CD14-positive monocyte (primary cell): ENCODE measurements at regions not wholly inside any gene's neighbourhood (a gene's known extent, or its start where the extent isn't known, plus 50 kb on each side); places are given as distances from the start of the nearest gene placed in this dataset.

Experiments used
- DNase-seq, 3 donors: peaks; one replicate each; pipeline ENCODE4 v3.0.0-alpha.2; 2011 to 2022
- H2AFZ ChIP-seq: 2 replicates; pipeline ENCODE4 v1.6.0; 2012; ENCODE audit warnings: mild to moderate bottlenecking, low read depth, low read length, inconsistent platforms; ENCODE audit not compliant: insufficient read depth, poor library complexity, severe bottlenecking
- H3K27ac ChIP-seq, 2 donors: 1 replicate in 1 of 2; 2 replicates in 1 of 2; pipeline ENCODE4 v1.5.1; 2012 to 2013; ENCODE audit warnings: low read length in 2 of 2, control low read depth in 1 of 2, inconsistent platforms in 1 of 2, low read depth in 1 of 2, mild to moderate bottlenecking in 1 of 2
- H3K27me3 ChIP-seq, 2 donors: one replicate each; pipeline versions ENCODE4 v1.6.0 to v1.6.1; 2011 to 2013; ENCODE audit warnings: low read length in 2 of 2; ENCODE audit not compliant: control insufficient read depth in 2 of 2, insufficient read depth in 2 of 2
- H3K36me3 ChIP-seq, 2 donors: replicated peaks in 1 of 2; 1 replicate in 1 of 2; 2 replicates in 1 of 2; pipeline versions ENCODE4 v1.5.1 to v1.6.1; 2012 to 2013; ENCODE audit warnings: low read length in 2 of 2, control low read depth in 1 of 2, inconsistent platforms in 1 of 2, mild to moderate bottlenecking in 1 of 2; ENCODE audit not compliant: insufficient read depth in 2 of 2, control insufficient read depth in 1 of 2
- H3K4me1 ChIP-seq, 2 donors: 1 replicate in 1 of 2; 2 replicates in 1 of 2; pipeline versions ENCODE4 v1.5.1 to v1.6.1; 2012 to 2013; ENCODE audit warnings: low read length in 2 of 2, control low read depth in 1 of 2, inconsistent platforms in 1 of 2, mild to moderate bottlenecking in 1 of 2, moderate library complexity in 1 of 2; ENCODE audit not compliant: insufficient read depth in 2 of 2, control insufficient read depth in 1 of 2
- H3K4me2 ChIP-seq: replicated peaks from 2 replicates; pipeline ENCODE3; 2012; ENCODE audit warnings: low read length, moderate library complexity, mild to moderate bottlenecking; ENCODE audit not compliant: poor library complexity, severe bottlenecking; ENCODE audit errors: extremely low read depth
- H3K4me3 ChIP-seq, 3 experiments: fragments of 200-600 bp in 1 of 3; sonication (generic) in 1 of 3; replicated peaks in 1 of 3; 1 replicate in 2 of 3; 2 replicates in 1 of 3; pipeline ENCODE4 v1.5.1; 2011 to 2013; ENCODE audit warnings: low read length in 3 of 3, mild to moderate bottlenecking in 3 of 3, control low read depth in 2 of 3, low read depth in 2 of 3, inconsistent platforms in 1 of 3, moderate library complexity in 1 of 3
- H3K79me2 ChIP-seq: 2 replicates; pipeline ENCODE4 v1.6.0; 2012; ENCODE audit warnings: mild to moderate bottlenecking, control low read depth, inconsistent platforms, low read length, moderate library complexity; ENCODE audit not compliant: insufficient read depth
- H3K9ac ChIP-seq: 2 replicates; pipeline ENCODE4 v1.6.0; 2017; ENCODE audit warnings: low read length, mild to moderate bottlenecking; ENCODE audit not compliant: insufficient read depth, poor library complexity, severe bottlenecking
- H3K9me3 ChIP-seq, 2 donors: replicated peaks in 1 of 2; 1 replicate in 1 of 2; 2 replicates in 1 of 2; pipeline versions ENCODE4 v1.5.1 to v1.6.1; 2012 to 2013; ENCODE audit warnings: low read length in 2 of 2, control low read depth in 1 of 2; ENCODE audit not compliant: control insufficient read depth in 1 of 2, insufficient read depth in 1 of 2
- H4K20me1 ChIP-seq: 2 replicates; pipeline ENCODE4 v1.6.0; 2012; ENCODE audit warnings: mild to moderate bottlenecking, low read length, control low read depth, moderate library complexity; ENCODE audit not compliant: insufficient read depth
- H3K27ac Mint-ChIP-seq, 7 donors: one replicate each; pipeline ENCODE4 v1.8.0; 2020; ENCODE audit warnings: mild to moderate bottlenecking in 7 of 7, mixed read lengths in 7 of 7, moderate library complexity in 6 of 7, inconsistent platforms in 2 of 7
- H3K27me3 Mint-ChIP-seq, 3 donors: one replicate each; pipeline ENCODE4 v1.8.0; 2021 to 2022; ENCODE audit warnings: low read depth in 3 of 3, mild to moderate bottlenecking in 3 of 3, mixed read lengths in 3 of 3, moderate library complexity in 3 of 3, inconsistent platforms in 1 of 3
- H3K36me3 Mint-ChIP-seq, 2 donors: one replicate each; pipeline ENCODE4 v1.8.0; 2020; ENCODE audit warnings: mixed read lengths in 2 of 2, inconsistent platforms in 1 of 2, mild to moderate bottlenecking in 1 of 2
- H3K4me1 Mint-ChIP-seq: one replicate; pipeline ENCODE4 v1.8.0; 2020; ENCODE audit warnings: mild to moderate bottlenecking, mixed read lengths
- H3K4me3 Mint-ChIP-seq, 2 donors: one replicate each; pipeline ENCODE4 v1.8.0; 2020; ENCODE audit warnings: mild to moderate bottlenecking in 2 of 2, mixed read lengths in 2 of 2, moderate library complexity in 1 of 2
- H3K9me3 Mint-ChIP-seq, 7 donors: one replicate each; pipeline ENCODE4 v1.8.0; 2020 to 2022; ENCODE audit warnings: mixed read lengths in 7 of 7, mild to moderate bottlenecking in 6 of 7, moderate library complexity in 6 of 7, inconsistent platforms in 2 of 7
- CTCF ChIP-seq: fragments of 200-600 bp; IDR thresholded peaks from one replicate; pipeline ENCODE4 v1.8.0; 2022; ENCODE audit warnings: antibody characterized with exemption, mild to moderate bottlenecking
- WGBS: methylation state at CpG from one replicate; pipeline ENCODE4 v1.1.5; 2013; ENCODE audit warnings: missing lambda C conversion rate; ENCODE audit not compliant: insufficient coverage; 5-methylcytosine and 5-hydroxymethylcytosine counted together
- intact Hi-C, 2 donors: fragments of 100-400 bp; cut with micrococcal nuclease; formaldehyde crosslinking; loops; one replicate each; pipeline versions ENCODE4 v1.15.0 to v1.15.1; 2023

GRCh38 chrX:6708041-6708440 is 173.1 kb upstream of the VCX3A start:
- Histone ChIP-seq H3K9ac (no peak overlapping the region), H3K79me2 (no peaks in the 10 kb centered on the region), H3K27me3 (no peaks in the 10 kb centered on the region), H4K20me1 (no peaks in the 10 kb centered on the region), H3K9me3 (peaks cover 0 to 2% of the 10 kb centered on the region in 2 donors), H3K4me2 (no peak overlapping the region), H3K4me3 (no peak overlapping the region), H2AFZ (no peak overlapping the region), H3K4me1 (no peaks in the 10 kb centered on the region), H3K36me3 (no peaks in the 10 kb centered on the region), H3K27ac (no peak overlapping the region)
- no peak overlapping the region for H3K4me3 Mint-ChIP-seq
- DNase-seq: no peak
- intact Hi-C loops: no loop called here
- H3K9me3 Mint-ChIP-seq: peaks cover 0 to 11% (median 1%) of the 10 kb centered on the region in 7 donors
- H3K27ac Mint-ChIP-seq: no peak overlapping the region
- H3K36me3 Mint-ChIP-seq: no peaks in the 10 kb centered on the region
- H3K27me3 Mint-ChIP-seq: no peaks in the 10 kb centered on the region
- TF ChIP-seq CTCF: no peak
- no CpG with 5 or more reads among the region's 1 CpG for whole genome bisulfite sequencing
- H3K4me1 Mint-ChIP-seq: no peaks in the 10 kb centered on the region

DNA sequence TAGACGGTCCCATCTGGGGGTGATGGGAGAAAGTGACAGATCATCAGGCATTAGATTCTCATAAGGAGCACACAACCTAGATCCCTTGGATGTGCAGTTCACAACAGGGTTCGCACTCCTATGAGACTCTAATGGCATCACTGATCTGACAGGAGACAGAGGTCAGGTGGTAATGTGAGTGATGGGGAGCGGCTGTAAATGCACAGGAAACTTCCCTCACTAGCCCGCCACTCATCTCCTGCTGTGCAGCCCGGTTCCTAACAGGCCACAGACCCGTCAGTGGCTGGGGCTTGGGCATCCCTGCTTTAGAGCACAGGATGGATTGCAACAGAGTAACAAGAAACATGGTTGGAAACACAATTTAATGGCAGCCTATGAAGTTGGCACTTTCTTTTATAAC is 172.6 kb upstream of the VCX3A start:
- no peak for DNase-seq
- Histone ChIP-seq H3K4me2 (no peak overlapping the region), H3K27me3 (no peaks in the 10 kb centered on the region), H3K36me3 (no peaks in the 10 kb centered on the region), H3K4me1 (no peaks in the 10 kb centered on the region), H3K79me2 (no peaks in the 10 kb centered on the region), H3K4me3 (no peak overlapping the region), H2AFZ (no peak overlapping the region), H3K27ac (no peak overlapping the region), H4K20me1 (no peaks in the 10 kb centered on the region), H3K9me3 (peaks cover 0 to 2% of the 10 kb centered on the region in 2 donors), H3K9ac (no peak overlapping the region)
- no peak overlapping the region for H3K27ac Mint-ChIP-seq
- H3K36me3 Mint-ChIP-seq: no peaks in the 10 kb centered on the region
- intact Hi-C loops: no loop called here
- H3K4me3 Mint-ChIP-seq: no peak overlapping the region
- no peaks in the 10 kb centered on the region for H3K4me1 Mint-ChIP-seq
- no peak for TF ChIP-seq CTCF
- H3K9me3 Mint-ChIP-seq: peaks cover 0 to 7% (median 1%) of the 10 kb centered on the region in 7 donors
- no peaks in the 10 kb centered on the region for H3K27me3 Mint-ChIP-seq
- WGBS: 67% methylated on average over 1 of the region's 6 CpGs
